ENCODE measurements at regions not wholly inside any gene's neighbourhood (a gene's known extent, or its start where the extent isn't known, plus 50 kb on each side); places are given as distances from the start of the nearest gene placed in this dataset.

DNA sequence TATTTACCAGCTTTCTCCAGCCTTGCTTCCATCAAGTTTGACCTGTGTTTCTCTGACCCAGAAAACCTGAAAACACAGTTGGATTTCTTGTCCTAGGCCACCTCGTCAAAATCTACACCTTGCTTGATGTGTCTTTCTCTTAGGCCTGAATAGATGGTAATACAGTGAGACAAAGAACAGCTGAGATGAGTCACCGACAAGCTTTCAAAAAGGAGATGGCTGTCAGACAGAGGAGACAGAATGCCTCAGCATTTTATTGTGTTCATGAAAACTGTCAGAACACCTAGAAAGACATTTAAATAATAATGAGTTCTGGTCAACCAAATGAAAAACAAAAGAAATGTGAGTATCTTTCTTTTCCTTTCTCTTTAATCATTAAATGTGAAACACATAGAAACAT lies 119.7 kb upstream of the SORCS1 start:
- no peak overlapping the region for H3K27ac ChIP-seq
- no peak for TF ChIP-seq EZH2 (IDR thresholded peaks at IDR 0.05)
- no peak for TF ChIP-seq FOXP2 (optimal IDR thresholded peaks at IDR 0.05; ENCODE audit: control extremely low read depth, extremely low read length, insufficient read depth)
- no peak for TF ChIP-seq POLR2AphosphoS5 (IDR thresholded peaks at IDR 0.05; ENCODE audit: borderline replicate concordance, low read depth, low read length)
- H3K4me3 ChIP-seq, result no peak overlapping the region
- no peak for DNase-seq (ENCODE audit: low read depth, low spot score)
- H3K36me3 ChIP-seq (ENCODE audit: insufficient read depth, low read length), result no peaks in the 10 kb centered on the region
- H3K9me3 ChIP-seq (ENCODE audit: low read depth, low read length), result no peaks in the 10 kb centered on the region
- no peak overlapping the region for H3K9ac ChIP-seq (ENCODE audit: insufficient read length)

DNA sequence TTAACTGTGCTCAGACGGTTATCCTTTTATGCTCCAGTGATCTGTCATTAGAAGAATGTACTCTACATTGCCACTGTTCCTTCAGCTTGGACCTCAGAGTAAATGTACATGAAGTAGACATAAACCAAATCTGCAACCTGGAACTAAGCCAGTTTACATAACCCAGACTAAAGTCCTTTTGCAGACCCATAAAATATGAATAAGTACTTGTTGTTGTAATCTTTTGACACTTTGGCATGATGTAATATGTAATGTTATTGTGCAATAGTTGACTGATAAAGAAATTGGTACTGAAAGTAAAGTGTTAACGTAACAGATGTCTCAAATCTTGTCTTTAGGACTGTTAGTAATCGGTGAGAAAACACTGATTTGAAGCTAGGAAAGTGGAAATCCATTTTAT lies 115.8 kb upstream of the SORCS1 start:
- Histone ChIP-seq H3K9me3 (ENCODE audit: low read depth, low read length) (no peaks in the 10 kb centered on the region), H3K27ac (no peak overlapping the region), H3K9ac (ENCODE audit: insufficient read length) (no peak overlapping the region), H3K36me3 (ENCODE audit: insufficient read depth, low read length) (no peaks in the 10 kb centered on the region), H3K4me3 (no peak overlapping the region)
- TF ChIP-seq FOXP2 (optimal IDR thresholded peaks at IDR 0.05; ENCODE audit: control extremely low read depth, extremely low read length, insufficient read depth) (no peak), EZH2 (IDR thresholded peaks at IDR 0.05) (no peak), POLR2AphosphoS5 (IDR thresholded peaks at IDR 0.05; ENCODE audit: borderline replicate concordance, low read depth, low read length) (no peak)
- DNase-seq (ENCODE audit: low read depth, low spot score), result no peak

DNA sequence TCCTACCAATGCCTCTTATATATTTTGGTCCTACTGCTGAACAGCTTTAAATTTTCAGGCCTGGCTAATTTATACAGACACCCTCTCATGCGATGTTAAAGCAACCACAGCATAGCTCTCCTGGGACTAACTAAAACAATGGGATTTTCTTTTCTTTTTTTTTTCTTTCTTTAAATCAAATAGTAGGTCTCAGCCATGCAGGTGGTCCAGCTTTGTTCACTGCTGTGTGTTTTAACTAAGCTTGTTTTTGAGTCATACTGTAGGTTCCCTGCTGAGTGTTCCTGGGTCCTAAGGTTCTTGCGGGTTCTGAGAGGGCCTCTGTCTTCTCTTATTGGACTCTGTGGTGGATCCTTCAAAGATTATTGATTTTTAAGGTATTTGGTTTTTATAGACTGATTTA lies 113.1 kb upstream of the SORCS1 start:
- no peak for DNase-seq (ENCODE audit: low read depth, low spot score)
- Histone ChIP-seq H3K27ac (no peak overlapping the region), H3K36me3 (ENCODE audit: insufficient read depth, low read length) (no peaks in the 10 kb centered on the region), H3K9me3 (ENCODE audit: low read depth, low read length) (no peaks in the 10 kb centered on the region), H3K4me3 (no peak overlapping the region), H3K9ac (ENCODE audit: insufficient read length) (no peak overlapping the region)
- TF ChIP-seq POLR2AphosphoS5 (IDR thresholded peaks at IDR 0.05; ENCODE audit: borderline replicate concordance, low read depth, low read length) (no peak), EZH2 (IDR thresholded peaks at IDR 0.05) (no peak), FOXP2 (optimal IDR thresholded peaks at IDR 0.05; ENCODE audit: control extremely low read depth, extremely low read length, insufficient read depth) (no peak)

DNA sequence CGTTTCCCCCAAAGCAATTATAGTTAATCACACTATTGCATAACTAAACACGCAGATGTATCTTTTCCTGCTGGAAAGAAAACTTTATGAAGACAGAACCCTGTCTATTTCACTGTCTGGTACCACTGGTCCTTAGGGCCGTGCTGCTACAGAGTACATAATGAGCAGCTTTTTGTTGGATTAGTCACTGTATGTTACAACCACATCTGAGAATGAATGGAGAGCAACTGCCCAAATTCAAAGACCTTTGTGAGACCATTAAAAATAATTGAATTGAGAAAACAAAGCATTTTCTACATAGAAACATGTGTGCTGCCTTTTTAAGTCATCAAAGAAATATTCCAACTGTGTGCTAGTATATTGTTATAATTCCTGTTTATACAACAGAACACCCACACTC lies 111.3 kb upstream of the SORCS1 start:
- no peak for DNase-seq (ENCODE audit: low read depth, low spot score)
- H3K9me3 ChIP-seq (ENCODE audit: low read depth, low read length), result no peaks in the 10 kb centered on the region
- no peak overlapping the region for H3K27ac ChIP-seq
- H3K4me3 ChIP-seq, result no peak overlapping the region
- H3K9ac ChIP-seq (ENCODE audit: insufficient read length), result no peak overlapping the region
- TF ChIP-seq POLR2AphosphoS5 (IDR thresholded peaks at IDR 0.05; ENCODE audit: borderline replicate concordance, low read depth, low read length), result no peak
- TF ChIP-seq FOXP2 (optimal IDR thresholded peaks at IDR 0.05; ENCODE audit: control extremely low read depth, extremely low read length, insufficient read depth), result no peak
- TF ChIP-seq EZH2 (IDR thresholded peaks at IDR 0.05), result no peak
- no peaks in the 10 kb centered on the region for H3K36me3 ChIP-seq (ENCODE audit: insufficient read depth, low read length)

DNA sequence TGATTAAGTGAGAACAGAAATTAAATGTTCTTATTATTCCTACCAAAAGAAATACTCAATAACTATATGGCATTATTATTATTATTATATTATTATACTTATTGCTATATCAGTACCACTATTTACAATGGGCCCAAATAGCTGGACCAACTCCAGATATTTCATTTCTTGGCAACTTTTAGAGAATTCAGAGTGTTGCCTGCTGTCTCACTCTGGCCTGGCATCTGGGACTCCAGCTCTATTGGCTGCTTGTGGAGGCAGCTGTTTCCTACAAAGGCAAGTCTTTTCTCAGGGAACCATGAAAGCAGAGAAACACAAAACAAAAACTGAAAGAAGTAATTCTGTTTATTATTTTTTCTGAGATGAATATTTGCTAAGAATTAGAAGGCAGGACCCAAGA lies 105.1 kb upstream of the SORCS1 start:
- Histone ChIP-seq H3K27ac (no peak overlapping the region), H3K9me3 (ENCODE audit: low read depth, low read length) (no peaks in the 10 kb centered on the region), H3K4me3 (no peak overlapping the region), H3K36me3 (ENCODE audit: insufficient read depth, low read length) (no peaks in the 10 kb centered on the region), H3K9ac (ENCODE audit: insufficient read length) (no peak overlapping the region)
- no peak for TF ChIP-seq POLR2AphosphoS5 (IDR thresholded peaks at IDR 0.05; ENCODE audit: borderline replicate concordance, low read depth, low read length)
- TF ChIP-seq FOXP2 (optimal IDR thresholded peaks at IDR 0.05; ENCODE audit: control extremely low read depth, extremely low read length, insufficient read depth), result no peak
- no peak for TF ChIP-seq EZH2 (IDR thresholded peaks at IDR 0.05)
- DNase-seq (ENCODE audit: low read depth, low spot score), result no peak

DNA sequence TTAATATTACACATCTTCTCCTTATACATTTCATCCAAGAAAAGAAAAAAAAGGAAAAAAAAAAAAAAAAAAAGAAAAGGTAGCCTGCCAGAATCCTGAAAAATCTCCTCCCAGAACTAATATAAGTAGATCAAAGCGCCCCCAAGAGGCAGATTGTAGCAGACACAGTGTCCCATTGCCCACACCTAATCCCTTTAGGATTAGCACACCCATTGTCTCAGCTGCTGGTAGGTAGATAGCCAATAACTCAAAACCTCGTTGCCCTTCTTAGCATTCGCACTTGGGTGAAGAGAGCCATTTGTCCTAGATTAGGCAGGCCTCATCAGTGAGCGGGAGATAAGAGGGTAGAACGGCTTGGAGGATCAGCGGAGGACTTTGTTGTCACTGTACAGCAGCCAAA lies 100.2 kb upstream of the SORCS1 start:
- no peak overlapping the region for H3K9ac ChIP-seq (ENCODE audit: insufficient read length)
- no peak overlapping the region for H3K27ac ChIP-seq
- TF ChIP-seq EZH2 (IDR thresholded peaks at IDR 0.05), result no peak
- TF ChIP-seq POLR2AphosphoS5 (IDR thresholded peaks at IDR 0.05; ENCODE audit: borderline replicate concordance, low read depth, low read length), result no peak
- no peak for TF ChIP-seq FOXP2 (optimal IDR thresholded peaks at IDR 0.05; ENCODE audit: control extremely low read depth, extremely low read length, insufficient read depth)
- H3K36me3 ChIP-seq (ENCODE audit: insufficient read depth, low read length), result no peaks in the 10 kb centered on the region
- no peak for DNase-seq (ENCODE audit: low read depth, low spot score)
- no peaks in the 10 kb centered on the region for H3K9me3 ChIP-seq (ENCODE audit: low read depth, low read length)
- H3K4me3 ChIP-seq, result no peak overlapping the region

DNA sequence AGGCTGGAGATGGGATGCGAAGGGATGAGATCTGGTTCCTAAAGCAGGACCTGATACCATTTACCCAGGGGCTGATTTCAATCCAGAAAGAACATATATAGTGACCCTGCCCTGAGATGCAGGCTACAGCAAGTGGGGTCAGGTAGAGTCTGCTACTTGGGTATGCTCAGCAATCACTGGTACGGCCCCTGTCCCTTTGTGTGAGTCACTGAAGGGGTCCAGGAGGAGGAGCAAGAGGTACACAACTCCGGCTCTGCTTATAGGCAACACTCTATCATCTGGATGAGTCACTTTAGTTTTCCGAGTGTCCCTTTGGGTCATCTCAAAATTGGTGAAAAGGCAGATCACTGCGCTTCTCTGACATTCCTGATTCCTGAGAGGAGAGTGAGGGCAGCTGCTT lies 79.6 kb upstream of the SORCS1 start:
- Histone ChIP-seq H3K9ac (ENCODE audit: insufficient read length) (no peak overlapping the region), H3K27ac (no peak overlapping the region), H3K9me3 (ENCODE audit: low read depth, low read length) (no peaks in the 10 kb centered on the region), H3K36me3 (ENCODE audit: insufficient read depth, low read length) (no peaks in the 10 kb centered on the region), H3K4me3 (no peak overlapping the region)
- TF ChIP-seq EZH2 (IDR thresholded peaks at IDR 0.05) (no peak), FOXP2 (optimal IDR thresholded peaks at IDR 0.05; ENCODE audit: control extremely low read depth, extremely low read length, insufficient read depth) (no peak), POLR2AphosphoS5 (IDR thresholded peaks at IDR 0.05; ENCODE audit: borderline replicate concordance, low read depth, low read length) (no peak)
- DNase-seq (ENCODE audit: low read depth, low spot score), result no peak

DNA sequence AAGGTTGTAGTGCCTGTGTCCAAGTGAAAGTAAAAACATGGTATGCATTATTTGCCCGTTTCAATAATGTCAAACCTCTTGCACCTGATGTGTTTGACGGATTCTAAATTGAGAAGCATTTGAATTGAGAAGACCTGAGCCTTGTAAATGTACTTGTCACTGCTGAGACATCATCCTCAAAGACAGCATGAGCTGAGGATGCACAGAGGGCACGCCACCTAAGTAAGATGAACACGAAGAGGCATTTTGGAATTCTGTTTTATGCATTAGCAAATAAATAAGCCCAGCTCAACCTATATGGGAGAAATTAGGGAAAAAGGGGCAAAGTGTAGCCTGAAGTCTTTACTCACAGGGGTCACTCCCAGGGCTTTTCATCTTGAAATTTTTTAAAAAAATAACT lies 73.8 kb upstream of the SORCS1 start:
- no peaks in the 10 kb centered on the region for H3K9me3 ChIP-seq (ENCODE audit: low read depth, low read length)
- H3K27ac ChIP-seq, result no peak overlapping the region
- H3K9ac ChIP-seq (ENCODE audit: insufficient read length), result no peak overlapping the region
- no peak for DNase-seq (ENCODE audit: low read depth, low spot score)
- TF ChIP-seq FOXP2 (optimal IDR thresholded peaks at IDR 0.05; ENCODE audit: control extremely low read depth, extremely low read length, insufficient read depth), result no peak
- TF ChIP-seq EZH2 (IDR thresholded peaks at IDR 0.05), result no peak
- no peak for TF ChIP-seq POLR2AphosphoS5 (IDR thresholded peaks at IDR 0.05; ENCODE audit: borderline replicate concordance, low read depth, low read length)
- no peaks in the 10 kb centered on the region for H3K36me3 ChIP-seq (ENCODE audit: insufficient read depth, low read length)
- H3K4me3 ChIP-seq, result no peak overlapping the region

DNA sequence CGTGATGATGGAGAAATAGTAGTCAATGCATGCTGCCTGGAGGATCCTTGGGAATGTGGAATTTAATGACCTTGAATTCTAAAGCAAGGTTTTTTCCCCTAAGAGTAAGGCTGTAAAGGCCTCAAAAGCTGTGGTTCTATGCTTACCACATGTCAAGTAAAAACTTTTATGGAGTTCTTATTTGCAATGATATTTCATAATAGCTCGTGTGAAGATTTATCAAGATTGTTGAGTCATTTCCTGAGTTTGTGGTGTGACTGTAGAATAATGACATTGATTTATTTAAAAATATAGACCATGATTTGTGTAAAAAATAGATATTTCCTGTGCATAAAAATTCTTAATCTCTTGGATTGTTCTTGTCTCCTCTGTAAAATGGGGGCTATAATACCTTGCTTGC lies 67.5 kb upstream of the SORCS1 start:
- peak; percentile 83 for DNase-seq (ENCODE audit: low read depth, low spot score)
- peak overlapping the region; percentile 33; the same call in 1 of the 2 replicates for H3K4me3 ChIP-seq
- no peak overlapping the region for H3K9ac ChIP-seq (ENCODE audit: insufficient read length)
- no peaks in the 10 kb centered on the region for H3K36me3 ChIP-seq (ENCODE audit: insufficient read depth, low read length)
- no peaks in the 10 kb centered on the region for H3K9me3 ChIP-seq (ENCODE audit: low read depth, low read length)
- H3K27ac ChIP-seq, result peak overlapping the region; percentile 83
- peak; percentile 52; the same call in 1 of the 2 replicates for TF ChIP-seq POLR2AphosphoS5 (IDR thresholded peaks at IDR 0.05; ENCODE audit: borderline replicate concordance, low read depth, low read length)
- no peak for TF ChIP-seq EZH2 (IDR thresholded peaks at IDR 0.05)

All from SK-N-MC (cell line).